Activated naive CD8-positive, alpha-beta T cell treated with anti-CD3 and anti-CD28 coated beads, Interleukin-2, amount 10 ng/mL, durations not matched to agents 7 days and 5 days (primary cell): ENCODE measurements at regions not wholly inside any gene's neighbourhood (a gene's known extent, or its start where the extent isn't known, plus 50 kb on each side); places are given as distances from the start of the nearest gene placed in this dataset.
"Not testable (repeated sequence)": the region's sequence is repeated elsewhere in the genome, so short reads cannot be mapped to it uniquely, and the experiment has no call there.

Experiments used
- ATAC-seq: fragments of 150-1000 bp; cut with Tn5 transposase; one replicate; pipeline ENCODE4 v1.10.0; 2021; ENCODE audit warnings: low read depth, moderate library complexity
- POLR2A ChIA-PET: fragments of 350-600 bp; sonication (Branson Sonifier 250); formaldehyde crosslinking; loops from one replicate; lab custom pipeline; 2021; ENCODE audit warnings: antibody characterized with exemption; lab: Charles Lee
- DNase-seq: peaks from one replicate; pipeline ENCODE4 v3.0.0; 2021
- H3K27ac Mint-ChIP-seq: one replicate; pipeline ENCODE4 v1.8.0; 2022; ENCODE audit warnings: mild to moderate bottlenecking, mixed read lengths
- H3K27me3 Mint-ChIP-seq: one replicate; pipeline ENCODE4 v1.8.0; 2022; ENCODE audit warnings: mild to moderate bottlenecking, moderate library complexity, mixed read lengths
- H3K36me3 Mint-ChIP-seq: one replicate; pipeline ENCODE4 v1.8.0; 2021; ENCODE audit warnings: mild to moderate bottlenecking, mixed read lengths
- H3K4me1 Mint-ChIP-seq: one replicate; pipeline ENCODE4 v1.8.0; 2021; ENCODE audit warnings: mixed read lengths
- H3K4me3 Mint-ChIP-seq: one replicate; pipeline ENCODE4 v1.8.0; 2022; ENCODE audit warnings: mild to moderate bottlenecking, moderate library complexity, mixed read lengths
- H3K9me3 Mint-ChIP-seq: one replicate; pipeline ENCODE4 v1.8.0; 2021; ENCODE audit warnings: mixed read lengths

DNA sequence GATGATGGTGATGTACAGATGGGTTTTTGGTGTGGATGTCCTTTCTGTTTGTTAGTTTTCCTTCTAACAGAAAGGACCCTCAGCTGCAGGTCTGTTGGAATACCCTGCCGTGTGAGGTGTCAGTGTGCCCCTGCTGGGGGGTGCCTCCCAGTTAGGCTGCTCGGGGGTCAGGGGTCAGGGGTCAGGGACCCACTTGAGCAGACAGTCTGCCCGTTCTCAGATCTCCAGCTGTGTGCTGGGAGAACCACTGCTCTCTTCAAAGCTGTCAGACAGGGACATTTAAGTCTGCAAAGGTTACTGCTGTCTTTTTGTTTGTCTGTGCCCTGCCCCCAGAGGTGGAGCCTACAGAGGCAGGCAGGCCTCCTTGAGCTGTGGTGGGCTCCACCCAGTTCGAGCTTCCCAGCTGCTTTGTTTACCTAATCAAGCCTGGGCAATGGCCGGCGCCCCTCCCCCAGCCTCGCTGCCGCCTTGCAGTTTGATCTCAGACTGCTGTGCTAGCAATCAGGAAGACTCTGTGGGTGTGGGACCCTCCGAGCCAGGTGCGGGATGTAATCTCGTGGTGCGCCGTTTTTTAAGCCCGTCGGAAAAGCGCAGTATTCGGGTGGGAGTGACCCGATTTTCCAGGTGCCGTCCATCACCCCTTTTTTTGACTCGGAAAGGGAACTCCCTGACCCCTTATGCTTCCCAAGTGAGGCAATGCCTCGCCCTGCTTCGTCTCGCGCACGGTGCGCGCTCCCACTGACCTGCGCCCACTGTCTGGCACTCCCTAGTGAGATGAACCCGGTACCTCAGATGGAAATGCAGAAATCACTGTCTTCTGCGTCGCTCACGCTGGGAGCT lies 408.2 kb downstream of the LNPK start:
- POLR2A ChIA-PET, H3K4me1 Mint-ChIP-seq, H3K27ac Mint-ChIP-seq, ATAC-seq, H3K27me3 Mint-ChIP-seq, DNase-seq, H3K4me3 Mint-ChIP-seq, H3K9me3 Mint-ChIP-seq, H3K36me3 Mint-ChIP-seq: not testable (repeated sequence)

DNA sequence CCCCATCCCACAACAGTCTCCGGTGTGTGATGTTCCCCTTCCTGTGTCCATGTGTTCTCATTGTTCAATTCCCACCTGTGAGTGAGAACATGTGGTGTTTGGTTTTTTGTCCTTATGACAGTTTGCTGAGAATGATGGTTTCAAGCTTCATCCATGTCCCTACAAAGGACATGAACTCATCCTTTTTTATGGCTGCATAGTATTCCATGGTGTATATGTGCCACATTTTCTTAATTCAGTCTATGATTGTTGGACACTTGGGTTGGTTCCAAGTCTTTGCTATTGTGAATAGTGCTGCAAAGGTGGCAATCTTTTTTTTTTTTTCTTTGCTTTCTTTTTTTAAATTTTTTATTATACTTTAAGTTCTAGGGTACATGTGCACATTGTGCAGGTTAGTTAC lies 406.7 kb upstream of the ATP5MC3 start:
- ATAC-seq, H3K36me3 Mint-ChIP-seq, H3K27me3 Mint-ChIP-seq, H3K9me3 Mint-ChIP-seq, H3K4me3 Mint-ChIP-seq, DNase-seq, H3K27ac Mint-ChIP-seq, H3K4me1 Mint-ChIP-seq, POLR2A ChIA-PET: not testable (repeated sequence)

DNA sequence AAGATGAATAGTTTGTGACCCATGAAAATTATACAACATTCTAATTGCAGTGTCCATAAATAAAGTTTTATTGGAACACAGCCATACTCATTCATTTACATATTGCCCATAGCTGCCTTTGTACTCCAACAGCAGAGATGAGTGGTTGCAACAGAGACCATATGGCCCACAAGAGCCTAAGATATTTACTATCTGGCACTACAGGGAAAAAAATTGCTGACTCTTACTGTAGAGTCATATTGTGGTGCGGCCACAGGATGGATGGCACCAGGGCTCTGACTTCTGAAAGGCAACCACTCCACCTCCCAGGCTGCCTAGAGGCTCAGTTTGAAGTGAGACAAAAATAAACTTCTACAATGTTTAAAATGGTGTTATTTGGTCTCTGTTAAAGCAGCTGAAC lies 404.0 kb upstream of the ATP5MC3 start:
- ATAC-seq (no peak), DNase-seq (no peak)
- H3K4me1 Mint-ChIP-seq, result no peaks in the 10 kb centered on the region
- no peaks in the 10 kb centered on the region for H3K36me3 Mint-ChIP-seq
- no peak overlapping the region for H3K27ac Mint-ChIP-seq
- POLR2A ChIA-PET, result no interaction called here
- no peaks in the 10 kb centered on the region for H3K9me3 Mint-ChIP-seq
- H3K4me3 Mint-ChIP-seq, result no peak overlapping the region
- peaks cover 4% of the 10 kb centered on the region for H3K27me3 Mint-ChIP-seq

DNA sequence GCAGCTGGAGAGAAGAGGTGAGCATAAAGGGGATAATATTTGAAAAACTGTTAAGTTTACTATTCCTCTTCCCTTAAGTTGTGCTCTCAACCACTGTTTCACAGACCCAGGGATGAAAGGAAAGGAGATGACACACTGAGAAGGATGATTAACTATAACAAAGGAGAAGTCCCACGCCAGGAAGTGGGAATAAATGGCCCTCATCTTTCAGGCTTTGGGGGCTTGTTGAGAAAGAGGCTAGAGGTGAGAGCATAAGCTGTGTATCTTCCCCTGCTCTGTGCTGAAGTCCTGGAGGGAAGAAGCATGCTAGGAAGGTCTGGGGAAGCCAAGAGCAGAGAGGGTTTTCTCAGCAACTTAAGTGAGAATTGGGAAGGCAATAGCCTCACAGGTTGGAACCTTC lies 399.1 kb upstream of the ATP5MC3 start:
- POLR2A ChIA-PET, result no interaction called here
- no peaks in the 10 kb centered on the region for H3K36me3 Mint-ChIP-seq
- no peaks in the 10 kb centered on the region for H3K9me3 Mint-ChIP-seq
- H3K27me3 Mint-ChIP-seq, result peaks cover 13% of the 10 kb centered on the region
- H3K27ac Mint-ChIP-seq, result no peak overlapping the region
- peaks cover 7% of the 10 kb centered on the region for H3K4me1 Mint-ChIP-seq
- no peak for ATAC-seq
- H3K4me3 Mint-ChIP-seq, result no peak overlapping the region
- DNase-seq, result no peak

DNA sequence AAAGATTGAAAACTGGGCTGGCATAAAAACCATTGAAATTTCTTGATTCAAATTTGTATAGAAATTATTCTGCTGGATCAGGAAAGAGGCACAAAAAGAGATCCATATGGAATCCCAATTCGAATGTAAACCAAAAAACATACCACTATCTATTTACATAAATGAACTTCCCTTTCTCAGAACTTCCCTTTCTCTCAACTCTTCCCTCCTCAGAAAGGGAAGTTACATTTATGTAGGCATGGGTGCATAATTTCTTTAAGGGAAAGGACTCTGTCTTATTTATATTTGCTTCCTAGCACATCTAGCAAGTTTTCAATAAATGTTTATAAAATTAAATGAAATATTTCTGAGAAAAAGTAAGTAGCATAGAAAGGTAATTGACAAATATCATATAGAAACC lies 398.1 kb upstream of the ATP5MC3 start:
- Mint-ChIP-seq H3K27ac (no peak overlapping the region), H3K4me3 (no peak overlapping the region), H3K9me3 (no peaks in the 10 kb centered on the region), H3K27me3 (peaks cover 13% of the 10 kb centered on the region), H3K36me3 (no peaks in the 10 kb centered on the region), H3K4me1 (peaks cover 13% of the 10 kb centered on the region)
- POLR2A ChIA-PET, result no interaction called here
- no peak for DNase-seq
- no peak for ATAC-seq

DNA sequence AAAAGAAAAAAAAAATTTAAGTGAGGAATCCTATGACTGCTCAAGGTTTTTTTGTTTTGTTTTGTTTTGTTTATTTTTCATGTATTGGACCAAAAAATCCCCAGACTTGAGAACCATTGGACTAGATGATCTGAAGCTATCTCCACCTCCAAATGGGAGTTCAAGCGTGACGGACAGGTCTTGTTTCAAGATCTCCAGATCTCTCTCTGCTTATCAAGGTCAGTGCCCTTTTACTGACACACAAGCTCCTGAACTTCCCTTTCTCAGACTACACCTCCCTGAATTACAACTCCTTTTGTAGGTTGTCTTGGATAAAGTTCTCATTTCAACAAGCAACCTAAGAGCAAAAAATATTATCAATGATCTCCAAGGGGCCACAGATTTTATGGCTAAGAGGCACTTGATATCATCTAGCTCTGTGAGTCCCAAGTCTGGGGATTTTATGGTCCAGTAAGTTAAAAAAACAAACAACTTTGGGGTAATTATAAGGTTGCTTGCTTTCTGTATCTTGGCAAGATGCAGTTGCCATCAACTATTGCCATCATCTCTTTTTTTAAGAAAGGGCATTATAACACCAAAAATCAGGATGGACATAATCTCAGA lies 396.0 kb upstream of the ATP5MC3 start:
- H3K27ac Mint-ChIP-seq, result no peak overlapping the region
- H3K9me3 Mint-ChIP-seq, result no peaks in the 10 kb centered on the region
- ATAC-seq, result no peak
- peaks cover 21% of the 10 kb centered on the region for H3K27me3 Mint-ChIP-seq
- H3K36me3 Mint-ChIP-seq, result no peaks in the 10 kb centered on the region
- H3K4me3 Mint-ChIP-seq, result no peak overlapping the region
- no peak for DNase-seq
- H3K4me1 Mint-ChIP-seq, result peaks cover 13% of the 10 kb centered on the region
- POLR2A ChIA-PET, result no interaction called here

DNA sequence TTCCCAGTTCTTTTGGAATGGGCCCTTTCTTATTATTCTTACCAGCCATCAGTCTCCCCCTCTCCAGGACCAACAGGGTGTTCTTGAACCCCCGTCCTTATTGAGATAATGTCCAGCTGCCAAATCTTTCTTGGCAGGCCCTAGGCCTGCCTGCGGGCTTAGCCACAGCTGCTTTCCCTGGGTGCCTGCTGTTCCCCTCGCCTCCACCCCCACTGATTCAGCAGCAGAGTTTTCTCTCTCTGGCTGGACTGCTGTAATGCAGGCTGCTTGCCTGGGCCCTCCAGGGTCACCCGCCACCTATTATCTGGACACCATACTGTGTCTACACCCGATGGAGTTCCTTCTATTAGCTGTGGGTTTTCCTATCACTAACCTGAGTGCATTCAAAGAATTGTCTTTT lies 395.4 kb upstream of the ATP5MC3 start:
- H3K4me3 Mint-ChIP-seq, result no peak overlapping the region
- POLR2A ChIA-PET, result no interaction called here
- ATAC-seq (no peak), DNase-seq (no peak)
- H3K9me3 Mint-ChIP-seq, result no peaks in the 10 kb centered on the region
- H3K36me3 Mint-ChIP-seq, result no peaks in the 10 kb centered on the region
- H3K27ac Mint-ChIP-seq, result no peak overlapping the region
- H3K27me3 Mint-ChIP-seq, result peaks cover 23% of the 10 kb centered on the region
- peaks cover 13% of the 10 kb centered on the region for H3K4me1 Mint-ChIP-seq

DNA sequence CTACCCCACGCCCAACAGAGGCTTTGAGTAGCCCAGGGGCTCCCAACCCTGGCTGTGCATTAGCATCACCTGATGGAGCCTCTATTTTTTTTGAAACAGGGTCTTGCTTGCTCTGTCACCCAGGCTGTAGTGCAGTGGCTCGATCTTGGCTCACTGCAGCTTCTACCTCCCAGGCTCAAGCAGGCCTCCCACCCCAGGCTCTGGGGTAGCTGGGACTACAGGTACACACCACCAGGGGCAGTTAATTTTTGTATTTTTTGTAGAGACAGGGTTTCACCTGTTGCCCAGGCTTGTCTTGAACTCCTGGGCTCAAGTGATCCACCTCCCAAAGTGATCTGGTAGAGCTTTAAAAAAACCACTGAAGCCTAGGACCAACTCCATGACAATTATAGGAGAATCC lies 394.8 kb upstream of the ATP5MC3 start:
- Mint-ChIP-seq H3K27me3 (peaks cover 25% of the 10 kb centered on the region), H3K27ac (no peak overlapping the region), H3K36me3 (no peaks in the 10 kb centered on the region), H3K4me3 (peak overlapping the region; percentile 33), H3K9me3 (no peaks in the 10 kb centered on the region), H3K4me1 (peaks cover 13% of the 10 kb centered on the region)
- POLR2A ChIA-PET, result no interaction called here
- DNase-seq (no peak), ATAC-seq (no peak)

DNA sequence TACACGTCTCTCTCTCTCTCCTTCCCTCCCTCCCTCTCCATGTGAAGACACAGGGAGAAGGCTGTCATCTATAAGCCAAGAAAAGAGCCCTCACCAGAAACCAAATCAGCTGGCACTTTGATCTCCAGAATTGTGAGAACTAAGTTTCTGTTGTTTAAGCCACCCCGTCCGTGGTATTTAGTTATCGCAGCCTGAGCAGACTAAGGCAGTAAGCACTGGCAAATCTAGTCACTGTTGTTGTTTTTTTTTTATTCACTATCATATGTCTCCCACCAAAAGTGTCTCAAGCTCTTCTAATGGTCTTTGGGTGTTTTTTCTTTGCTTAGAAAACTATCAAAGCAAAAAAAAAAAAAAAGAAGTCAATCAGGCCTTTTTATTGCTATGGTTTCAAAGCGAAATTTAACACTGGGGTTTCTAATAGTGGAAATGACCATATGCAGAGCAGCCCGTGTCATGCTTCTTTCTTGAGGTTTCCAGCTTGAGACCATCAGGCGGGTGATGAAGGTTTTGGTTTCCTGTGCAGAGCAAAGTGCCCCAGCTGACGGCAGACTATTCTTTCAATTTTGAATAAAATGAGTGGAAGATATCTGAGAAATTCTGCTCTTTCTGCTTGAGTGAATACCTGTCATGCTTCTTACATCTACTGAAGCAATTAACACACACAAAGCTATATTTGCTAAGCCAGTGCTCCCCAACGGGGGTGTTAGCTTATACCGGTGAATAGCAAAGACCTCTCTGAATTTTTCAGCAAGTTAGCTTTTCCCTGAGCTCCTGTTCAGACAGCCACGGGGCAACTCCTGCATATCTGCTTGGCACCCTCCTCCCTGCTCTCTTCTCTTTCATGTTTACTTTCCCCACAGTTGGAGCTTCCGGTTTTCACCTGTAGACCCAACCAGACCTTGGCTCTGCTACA lies 394.1 kb upstream of the ATP5MC3 start:
- no peaks in the 10 kb centered on the region for H3K9me3 Mint-ChIP-seq
- DNase-seq, result no peak
- peak; percentile 89 for ATAC-seq

DNA sequence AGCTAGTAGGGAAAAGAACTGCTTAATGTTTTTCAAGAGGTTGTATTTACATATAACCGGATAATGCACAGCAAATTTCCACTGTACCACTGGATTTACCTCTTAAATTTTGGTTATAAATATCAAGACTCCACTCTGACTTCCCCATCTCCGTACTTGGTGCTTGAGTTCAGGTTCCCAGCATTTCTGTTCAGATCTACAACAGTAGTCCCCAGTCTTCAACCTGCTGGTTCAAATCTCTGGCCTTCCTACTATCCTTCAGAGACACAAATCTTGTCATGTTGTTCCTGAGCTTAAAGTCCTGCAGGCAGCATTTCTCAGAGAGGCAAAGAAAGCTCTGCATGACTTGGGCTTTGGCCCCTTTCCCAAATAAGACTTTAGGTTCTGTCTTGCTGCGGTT lies 392.6 kb upstream of the ATP5MC3 start:
- H3K27me3 Mint-ChIP-seq, result peaks cover 18% of the 10 kb centered on the region
- POLR2A ChIA-PET, result no interaction called here
- H3K4me1 Mint-ChIP-seq, result peaks cover 13% of the 10 kb centered on the region
- ATAC-seq (no peak), DNase-seq (no peak)
- no peak overlapping the region for H3K27ac Mint-ChIP-seq
- no peaks in the 10 kb centered on the region for H3K9me3 Mint-ChIP-seq
- H3K36me3 Mint-ChIP-seq, result no peaks in the 10 kb centered on the region
- H3K4me3 Mint-ChIP-seq, result no peak overlapping the region

More for the DNA sequence above, 394.1 kb upstream of the ATP5MC3 start:
- Mint-ChIP-seq H3K27ac (no peak overlapping the region), H3K36me3 (no peaks in the 10 kb centered on the region), H3K27me3 (peaks cover 23% of the 10 kb centered on the region), H3K4me3 (peak overlapping the region; percentile 33), H3K4me1 (peaks cover 13% of the 10 kb centered on the region)
- POLR2A ChIA-PET, result interaction anchor here (0.6 kb wide), 1 partner anchor 1878 kb away, joined by 6 read pairs; no protein-coding TSS in a partner anchor

DNA sequence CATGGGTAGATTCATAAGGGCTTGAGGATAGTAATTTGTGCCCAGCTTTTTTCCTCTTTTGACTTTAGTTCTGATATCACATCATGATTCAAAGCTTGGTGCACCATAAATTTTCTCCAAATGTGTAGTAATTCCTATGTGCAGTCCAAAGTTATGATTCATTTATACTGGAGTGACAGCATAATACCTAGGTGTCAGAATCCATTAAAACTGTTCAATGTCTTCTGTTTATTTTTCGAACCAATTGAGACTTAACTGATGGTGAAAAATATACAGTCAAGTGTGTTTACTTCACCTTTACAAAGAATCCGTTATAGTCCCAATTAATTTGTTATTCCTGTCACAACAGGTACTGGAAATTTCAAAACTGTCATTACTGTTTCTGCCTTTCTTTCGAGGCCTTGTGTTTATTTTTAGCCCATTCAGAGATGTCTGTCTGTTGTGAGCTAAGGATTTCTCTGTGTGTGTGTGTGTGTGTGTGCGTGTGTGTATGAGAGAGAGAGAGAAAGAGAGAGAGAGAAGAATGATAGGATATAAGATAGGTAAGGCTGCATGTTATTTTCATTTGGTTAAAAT lies 389.7 kb upstream of the ATP5MC3 start:
- ATAC-seq, result no peak
- DNase-seq, result no peak
- Mint-ChIP-seq H3K27ac (no peak overlapping the region), H3K27me3 (peaks cover 18% of the 10 kb centered on the region), H3K9me3 (no peaks in the 10 kb centered on the region), H3K4me1 (peaks cover 14% of the 10 kb centered on the region), H3K36me3 (no peaks in the 10 kb centered on the region), H3K4me3 (no peak overlapping the region)
- POLR2A ChIA-PET, result no interaction called here

DNA sequence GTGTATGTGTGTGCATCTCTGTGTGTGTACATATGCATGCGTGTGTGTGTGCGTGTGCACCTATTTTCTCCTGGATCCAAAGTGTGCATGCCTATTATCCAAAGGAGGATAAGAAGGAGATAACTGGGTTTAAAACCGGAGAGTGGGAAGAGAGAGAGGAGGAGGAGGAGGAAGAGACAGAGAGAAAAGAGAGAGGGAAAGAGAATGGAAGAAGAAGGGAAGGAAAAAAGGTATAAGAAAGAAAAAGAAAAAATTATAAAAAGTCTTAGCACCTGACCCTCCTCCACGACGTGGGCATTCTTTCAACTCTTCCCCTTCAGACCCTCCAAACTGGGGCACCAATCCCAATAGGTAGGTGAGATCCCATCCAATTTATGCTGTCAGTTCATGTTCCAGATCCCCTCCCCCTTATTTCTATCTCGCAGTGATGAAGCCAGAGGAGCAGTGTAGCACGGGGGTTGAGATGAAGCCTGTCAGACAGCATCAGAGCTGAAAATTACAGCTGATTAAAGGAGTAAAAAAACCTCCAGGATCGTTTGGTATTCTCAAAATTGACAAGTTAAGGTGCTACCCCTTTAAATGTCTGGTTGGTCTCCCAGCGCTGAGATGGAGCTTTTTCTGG lies 386.7 kb upstream of the ATP5MC3 start:
- H3K9me3 Mint-ChIP-seq, result no peaks in the 10 kb centered on the region
- POLR2A ChIA-PET, result no interaction called here
- H3K4me3 Mint-ChIP-seq, result no peak overlapping the region
- ATAC-seq, result no peak
- no peak for DNase-seq
- H3K4me1 Mint-ChIP-seq, result peaks cover 3% of the 10 kb centered on the region
- peaks cover 14% of the 10 kb centered on the region for H3K27me3 Mint-ChIP-seq
- H3K36me3 Mint-ChIP-seq, result no peaks in the 10 kb centered on the region
- no peak overlapping the region for H3K27ac Mint-ChIP-seq
